ENCODE measurements at regions not wholly inside any gene's neighbourhood (a gene's known extent, or its start where the extent isn't known, plus 50 kb on each side); places are given as distances from the start of the nearest gene placed in this dataset.
A peak's percentile ranks its signal among the peaks of the same experiment; 100 is the strongest.
"Not testable (repeated sequence)": the region's sequence is repeated elsewhere in the genome, so short reads cannot be mapped to it uniquely, and the experiment has no call there.

GRCh38 chr5:119694284-119694683 lies 64.9 kb downstream of the FAM170A start:
- Mint-ChIP-seq H3K9me3 (peaks cover 7 to 29% (median 27%) of the 10 kb centered on the region in 3 donors), H3K27me3 (no peaks in the 10 kb centered on the region), H3K27ac (no peak overlapping the region), H3K4me1 (no peaks in the 10 kb centered on the region), H3K4me3 (no peak overlapping the region), H3K36me3 (peaks cover 4% of the 10 kb centered on the region)

GRCh38 chr5:119706049-119706448 lies 76.7 kb downstream of the FAM170A start:
- Mint-ChIP-seq H3K9me3 (peaks cover 2 to 9% (median 4%) of the 10 kb centered on the region in 3 donors), H3K27ac (no peak overlapping the region), H3K36me3 (no peaks in the 10 kb centered on the region), H3K4me3 (no peak overlapping the region), H3K27me3 (no peaks in the 10 kb centered on the region), H3K4me1 (no peaks in the 10 kb centered on the region)

- H3K4me1 Mint-ChIP-seq: no peaks in the 10 kb centered on the region
- H3K27ac Mint-ChIP-seq: no peak overlapping the region
- H3K9me3 Mint-ChIP-seq: peaks cover 2 to 5% (median 2%) of the 10 kb centered on the region in 3 donors
- no peaks in the 10 kb centered on the region for H3K27me3 Mint-ChIP-seq
- H3K4me3 Mint-ChIP-seq: peak overlapping the region in 1 of 4 donors; percentile 45
- H3K36me3 Mint-ChIP-seq: no peaks in the 10 kb centered on the region
Observed at GRCh38 chr5:119708076-119708790, 78.9 kb downstream of the FAM170A start.

- no peak overlapping the region for H3K27ac Mint-ChIP-seq
- H3K36me3 Mint-ChIP-seq: no peaks in the 10 kb centered on the region
- no peaks in the 10 kb centered on the region for H3K4me1 Mint-ChIP-seq
- H3K27me3 Mint-ChIP-seq: peaks cover 1% of the 10 kb centered on the region
- H3K9me3 Mint-ChIP-seq: peaks cover 6 to 13% (median 10%) of the 10 kb centered on the region in 3 donors
- H3K4me3 Mint-ChIP-seq: no peak overlapping the region
Observed at GRCh38 chr5:119721775-119722174, 92.4 kb downstream of the FAM170A start.

- not testable (repeated sequence) for H3K4me1 Mint-ChIP-seq, H3K27ac Mint-ChIP-seq, H3K27me3 Mint-ChIP-seq, H3K36me3 Mint-ChIP-seq, H3K4me3 Mint-ChIP-seq
- peaks cover 9 to 12% (median 11%) of the 10 kb centered on the region in 3 donors for H3K9me3 Mint-ChIP-seq
Observed at GRCh38 chr5:119725291-119725690, 95.9 kb downstream of the FAM170A start.

GRCh38 chr5:119726544-119726943 lies 97.2 kb downstream of the FAM170A start:
- Mint-ChIP-seq H3K4me1 (no peaks in the 10 kb centered on the region), H3K4me3 (no peak overlapping the region), H3K9me3 (peaks cover 9 to 12% (median 11%) of the 10 kb centered on the region in 3 donors), H3K36me3 (no peaks in the 10 kb centered on the region), H3K27ac (no peak overlapping the region), H3K27me3 (peaks cover 1% of the 10 kb centered on the region)

- H3K9me3 Mint-ChIP-seq: no peaks in the 10 kb centered on the region
- H3K4me3 Mint-ChIP-seq: no peak overlapping the region
- no peak overlapping the region for H3K27ac Mint-ChIP-seq
- no peaks in the 10 kb centered on the region for H3K4me1 Mint-ChIP-seq
- H3K27me3 Mint-ChIP-seq: no peaks in the 10 kb centered on the region
- no peaks in the 10 kb centered on the region for H3K36me3 Mint-ChIP-seq
Observed at GRCh38 chr5:119740225-119740624, 110.9 kb downstream of the FAM170A start.

- Mint-ChIP-seq H3K9me3 (no peaks in the 10 kb centered on the region), H3K27me3 (no peaks in the 10 kb centered on the region), H3K27ac (no peak overlapping the region), H3K36me3 (no peaks in the 10 kb centered on the region), H3K4me3 (no peak overlapping the region), H3K4me1 (no peaks in the 10 kb centered on the region)
Observed at GRCh38 chr5:119741691-119742090, 112.3 kb downstream of the FAM170A start.

GRCh38 chr5:119742311-119742710 lies 113.0 kb downstream of the FAM170A start:
- H3K27ac Mint-ChIP-seq: no peak overlapping the region
- H3K36me3 Mint-ChIP-seq: no peaks in the 10 kb centered on the region
- no peaks in the 10 kb centered on the region for H3K4me1 Mint-ChIP-seq
- H3K4me3 Mint-ChIP-seq: no peak overlapping the region
- H3K9me3 Mint-ChIP-seq: no peaks in the 10 kb centered on the region
- H3K27me3 Mint-ChIP-seq: no peaks in the 10 kb centered on the region

- no peak overlapping the region for H3K27ac Mint-ChIP-seq
- H3K9me3 Mint-ChIP-seq: no peaks in the 10 kb centered on the region
- H3K27me3 Mint-ChIP-seq: no peaks in the 10 kb centered on the region
- no peaks in the 10 kb centered on the region for H3K36me3 Mint-ChIP-seq
- no peaks in the 10 kb centered on the region for H3K4me1 Mint-ChIP-seq
- no peak overlapping the region for H3K4me3 Mint-ChIP-seq
Observed at GRCh38 chr5:119743927-119744326, 114.6 kb downstream of the FAM170A start.

GRCh38 chr5:119745976-119746375 lies 116.6 kb downstream of the FAM170A start:
- Mint-ChIP-seq H3K27me3 (no peaks in the 10 kb centered on the region), H3K36me3 (no peaks in the 10 kb centered on the region), H3K27ac (no peak overlapping the region), H3K4me1 (no peaks in the 10 kb centered on the region), H3K4me3 (no peak overlapping the region), H3K9me3 (no peaks in the 10 kb centered on the region)

GRCh38 chr5:119746984-119747383 lies 117.6 kb downstream of the FAM170A start:
- no peaks in the 10 kb centered on the region for H3K36me3 Mint-ChIP-seq
- no peaks in the 10 kb centered on the region for H3K9me3 Mint-ChIP-seq
- no peak overlapping the region for H3K27ac Mint-ChIP-seq
- no peaks in the 10 kb centered on the region for H3K4me1 Mint-ChIP-seq
- no peak overlapping the region for H3K4me3 Mint-ChIP-seq
- H3K27me3 Mint-ChIP-seq: no peaks in the 10 kb centered on the region

- peaks cover 8% of the 10 kb centered on the region for H3K27me3 Mint-ChIP-seq
- no peak overlapping the region for H3K27ac Mint-ChIP-seq
- H3K9me3 Mint-ChIP-seq: no peaks in the 10 kb centered on the region
- no peaks in the 10 kb centered on the region for H3K4me1 Mint-ChIP-seq
- no peaks in the 10 kb centered on the region for H3K36me3 Mint-ChIP-seq
- H3K4me3 Mint-ChIP-seq: no peak overlapping the region
Observed at GRCh38 chr5:119750887-119751733, 121.8 kb downstream of the FAM170A start.

GRCh38 chr5:119751734-119752094 lies 122.4 kb downstream of the FAM170A start:
- Mint-ChIP-seq H3K36me3 (no peaks in the 10 kb centered on the region), H3K4me3 (no peak overlapping the region), H3K27me3 (peaks cover 8% of the 10 kb centered on the region), H3K9me3 (no peaks in the 10 kb centered on the region), H3K4me1 (no peaks in the 10 kb centered on the region), H3K27ac (no peak overlapping the region)

GRCh38 chr5:119752921-119753886 lies 123.8 kb downstream of the FAM170A start:
- H3K27me3 Mint-ChIP-seq: peaks cover 8% of the 10 kb centered on the region
- no peak overlapping the region for H3K4me3 Mint-ChIP-seq
- H3K9me3 Mint-ChIP-seq: no peaks in the 10 kb centered on the region
- no peaks in the 10 kb centered on the region for H3K4me1 Mint-ChIP-seq
- no peaks in the 10 kb centered on the region for H3K36me3 Mint-ChIP-seq
- H3K27ac Mint-ChIP-seq: no peak overlapping the region
